Osteoblast (primary cell): ENCODE measurements at regions not wholly inside any gene's neighbourhood (a gene's known extent, or its start where the extent isn't known, plus 50 kb on each side); places are given as distances from the start of the nearest gene placed in this dataset.

Source experiments
- DNase-seq: peaks from one replicate; pipeline ENCODE4 v3.0.0; 2011; ENCODE audit warnings: low spot score, mixed read lengths; ENCODE audit not compliant: insufficient read length; ENCODE audit errors: missing footprints
- H2AFZ ChIP-seq: 2 replicates; pipeline ENCODE4 v1.6.0; 2011; ENCODE audit warnings: mild to moderate bottlenecking, low read length
- H3K27ac ChIP-seq: 2 replicates; pipeline ENCODE4 v1.5.1; 2011; ENCODE audit warnings: mild to moderate bottlenecking, low read depth, low read length, moderate library complexity
- H3K27me3 ChIP-seq: 2 replicates; pipeline ENCODE4 v1.6.0; 2012; ENCODE audit warnings: mild to moderate bottlenecking, control low read depth, inconsistent platforms, low read length, moderate library complexity; ENCODE audit not compliant: insufficient read depth
- H3K36me3 ChIP-seq: 2 replicates; pipeline ENCODE4 v1.5.1; 2011; ENCODE audit warnings: mild to moderate bottlenecking, low read length, control low read depth, moderate library complexity; ENCODE audit not compliant: insufficient read depth
- H3K4me1 ChIP-seq: 2 replicates; pipeline ENCODE4 v1.5.1; 2011; ENCODE audit warnings: mild to moderate bottlenecking, low read length, control low read depth, moderate library complexity; ENCODE audit not compliant: insufficient read depth
- H3K4me2 ChIP-seq: 2 replicates; pipeline ENCODE4 v1.6.0; 2011; ENCODE audit warnings: mild to moderate bottlenecking, low read length; ENCODE audit not compliant: insufficient read depth
- H3K4me3 ChIP-seq: fragments of 200-600 bp; sonication (generic); 3 replicates; pipeline ENCODE4 v1.5.1; 2012; ENCODE audit warnings: mild to moderate bottlenecking, low read length, inconsistent platforms; ENCODE audit not compliant: insufficient read depth
- H3K79me2 ChIP-seq: 2 replicates; pipeline ENCODE4 v1.6.0; 2012; ENCODE audit warnings: mild to moderate bottlenecking, low read length, control low read depth, inconsistent platforms; ENCODE audit not compliant: insufficient read depth
- H3K9me3 ChIP-seq: 2 replicates; pipeline ENCODE4 v1.5.1; 2011; ENCODE audit warnings: low read depth, low read length, control low read depth
- H4K20me1 ChIP-seq: 2 replicates; pipeline ENCODE4 v1.6.0; 2012; ENCODE audit warnings: mild to moderate bottlenecking, low read length, control low read depth; ENCODE audit not compliant: insufficient read depth
- CTCF ChIP-seq: IDR thresholded peaks from 2 replicates; pipeline ENCODE4 v1.5.1; 2011; ENCODE audit warnings: mild to moderate bottlenecking, low read depth, low read length, moderate library complexity; ENCODE audit errors: extremely low read depth

DNA sequence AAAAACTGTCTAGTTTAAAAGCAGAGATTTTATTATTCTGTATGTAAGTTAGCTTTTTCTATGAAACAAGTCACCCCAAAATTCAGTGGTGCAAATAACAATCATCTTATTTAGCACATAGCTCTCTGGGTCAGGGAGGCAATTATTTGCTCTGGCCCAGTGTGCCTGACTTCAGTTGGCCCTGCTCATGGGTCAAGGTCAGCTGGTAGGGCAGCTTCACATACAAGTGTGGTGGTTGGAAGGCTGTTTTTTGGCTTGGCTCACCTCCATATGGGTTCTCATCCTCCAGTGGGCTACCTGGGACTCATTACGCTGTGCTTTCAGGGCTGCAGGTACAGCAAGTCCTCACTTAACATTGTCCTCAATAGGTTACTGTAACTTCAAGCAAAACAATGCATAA, 228.6 kb downstream of the NR2F2 start:
- H3K36me3 ChIP-seq: no peaks in the 10 kb centered on the region
- no peak overlapping the region for H3K4me3 ChIP-seq
- no peak overlapping the region for H2AFZ ChIP-seq
- no peaks in the 10 kb centered on the region for H3K9me3 ChIP-seq
- H3K27ac ChIP-seq: no peak overlapping the region
- no peak overlapping the region for H3K4me2 ChIP-seq
- H3K27me3 ChIP-seq: no peaks in the 10 kb centered on the region
- DNase-seq: no peak
- no peaks in the 10 kb centered on the region for H3K79me2 ChIP-seq
- H3K4me1 ChIP-seq: no peaks in the 10 kb centered on the region
- no peaks in the 10 kb centered on the region for H4K20me1 ChIP-seq
- TF ChIP-seq CTCF: no peak

DNA sequence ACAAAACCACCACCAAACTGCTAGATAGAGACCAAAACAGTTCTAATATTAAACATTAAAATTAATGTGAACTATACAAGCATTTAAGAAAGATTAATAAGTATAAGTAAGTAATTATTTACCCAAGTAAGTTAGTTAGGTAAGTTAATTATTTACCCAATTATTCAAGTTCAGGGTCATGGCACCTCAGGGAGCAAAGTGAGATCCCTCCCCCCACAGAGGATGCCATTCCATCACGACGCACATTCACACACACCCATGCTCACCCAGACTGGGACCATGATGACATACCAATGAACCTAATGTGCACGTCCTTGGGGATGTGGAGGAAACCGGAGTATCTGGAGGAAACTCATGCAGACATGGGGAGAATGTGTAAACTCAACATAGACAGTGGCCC, 229.1 kb downstream of the NR2F2 start:
- Histone ChIP-seq H3K27ac (no peak overlapping the region), H3K9me3 (peaks cover 2% of the 10 kb centered on the region), H3K79me2 (no peaks in the 10 kb centered on the region), H4K20me1 (no peaks in the 10 kb centered on the region), H3K27me3 (no peaks in the 10 kb centered on the region), H3K4me1 (no peaks in the 10 kb centered on the region), H3K4me2 (no peak overlapping the region), H2AFZ (no peak overlapping the region), H3K36me3 (no peaks in the 10 kb centered on the region), H3K4me3 (no peak overlapping the region)
- no peak for TF ChIP-seq CTCF
- no peak for DNase-seq

GRCh38 chr15:96560246-96560895, 229.9 kb downstream of the NR2F2 start:
- H3K27me3 ChIP-seq: no peaks in the 10 kb centered on the region
- peaks cover 2% of the 10 kb centered on the region for H3K9me3 ChIP-seq
- no peak overlapping the region for H3K4me3 ChIP-seq
- H2AFZ ChIP-seq: no peak overlapping the region
- H4K20me1 ChIP-seq: no peaks in the 10 kb centered on the region
- no peaks in the 10 kb centered on the region for H3K79me2 ChIP-seq
- DNase-seq: no peak
- no peaks in the 10 kb centered on the region for H3K4me1 ChIP-seq
- TF ChIP-seq CTCF: no peak
- H3K36me3 ChIP-seq: no peaks in the 10 kb centered on the region
- H3K4me2 ChIP-seq: no peak overlapping the region
- no peak overlapping the region for H3K27ac ChIP-seq

- H4K20me1 ChIP-seq: no peaks in the 10 kb centered on the region
- H3K4me2 ChIP-seq: no peak overlapping the region
- H3K4me3 ChIP-seq: no peak overlapping the region
- TF ChIP-seq CTCF: no peak
- no peak overlapping the region for H3K27ac ChIP-seq
- H3K36me3 ChIP-seq: no peaks in the 10 kb centered on the region
- no peaks in the 10 kb centered on the region for H3K79me2 ChIP-seq
- DNase-seq: no peak
- H3K4me1 ChIP-seq: no peaks in the 10 kb centered on the region
- H2AFZ ChIP-seq: no peak overlapping the region
- H3K27me3 ChIP-seq: no peaks in the 10 kb centered on the region
- H3K9me3 ChIP-seq: peaks cover 2% of the 10 kb centered on the region
Observed at GRCh38 chr15:96561593-96561992, 231.1 kb downstream of the NR2F2 start.
